CD4-positive, alpha-beta T cell (primary cell): ENCODE measurements at regions not wholly inside any gene's neighbourhood (a gene's known extent, or its start where the extent isn't known, plus 50 kb on each side); places are given as distances from the start of the nearest gene placed in this dataset.

Experiments used
- ATAC-seq: fragments of 200-7000 bp; cut with Tn5 transposase; one replicate; pipeline ENCODE4 v1.10.0; 2022; ENCODE audit warnings: mild to moderate bottlenecking; ENCODE audit not compliant: poor library complexity
- CTCF ChIA-PET: fragments of 350-600 bp; sonication (Branson Sonifier 250); formaldehyde crosslinking; loops from one replicate; lab custom pipeline; 2021; ENCODE audit warnings: antibody characterized with exemption, inconsistent platforms; lab: Charles Lee
- POLR2A ChIA-PET: fragments of 350-600 bp; sonication (Branson Sonifier 250); formaldehyde crosslinking; loops from one replicate; lab custom pipeline; 2021; ENCODE audit warnings: antibody characterized with exemption, inconsistent platforms; lab: Charles Lee
- DNase-seq, 14 experiments: peaks; one replicate each; pipeline ENCODE4 v3.0.0-alpha.2; 2013 to 2020; ENCODE audit warnings: mixed read lengths in 2 of 14
- H3K27ac ChIP-seq, 2 donors: one replicate each; pipeline versions ENCODE4 v1.5.1 to v1.7.0; 2013; ENCODE audit warnings: low read length in 2 of 2, low read depth in 1 of 2, mild to moderate bottlenecking in 1 of 2
- H3K27me3 ChIP-seq, 2 experiments: 1 replicate in 1 of 2; 2 replicates in 1 of 2; pipeline versions ENCODE4 v1.6.1 to v1.7.0; 2013; ENCODE audit warnings: low read length in 2 of 2, control low read depth in 1 of 2, mild to moderate bottlenecking in 1 of 2, moderate library complexity in 1 of 2; ENCODE audit not compliant: insufficient read depth in 2 of 2, control insufficient read depth in 1 of 2
- H3K36me3 ChIP-seq: one replicate; pipeline ENCODE4 v1.6.1; 2013; ENCODE audit warnings: low read length, control low read depth; ENCODE audit not compliant: insufficient read depth
- H3K4me1 ChIP-seq: one replicate; pipeline ENCODE4 v1.6.1; 2013; ENCODE audit warnings: low read length, control low read depth; ENCODE audit not compliant: insufficient read depth
- H3K4me3 ChIP-seq: one replicate; pipeline ENCODE4 v1.5.1; 2013; ENCODE audit warnings: mild to moderate bottlenecking, low read length, moderate library complexity
- H3K9me3 ChIP-seq, 2 experiments: 1 replicate in 1 of 2; 2 replicates in 1 of 2; pipeline versions ENCODE4 v1.6.1 to v1.7.0; 2013; ENCODE audit warnings: low read length in 2 of 2, mild to moderate bottlenecking in 2 of 2, control low read depth in 1 of 2, moderate library complexity in 1 of 2; ENCODE audit not compliant: control insufficient read depth in 1 of 2, insufficient read depth in 1 of 2
- H3K27ac Mint-ChIP-seq: one replicate; pipeline ENCODE4 v1.8.0; 2020; ENCODE audit warnings: mixed read lengths
- H3K27me3 Mint-ChIP-seq: one replicate; pipeline ENCODE4 v1.8.0; 2021; ENCODE audit warnings: mixed read lengths
- H3K36me3 Mint-ChIP-seq: one replicate; pipeline ENCODE4 v1.8.0; 2021; ENCODE audit warnings: low read depth, mixed read lengths
- H3K4me1 Mint-ChIP-seq: one replicate; pipeline ENCODE4 v1.8.0; 2021; ENCODE audit warnings: low read depth, mixed read lengths
- H3K4me3 Mint-ChIP-seq: one replicate; pipeline ENCODE4 v1.8.0; 2020; ENCODE audit warnings: mild to moderate bottlenecking, mixed read lengths
- H3K9me3 Mint-ChIP-seq: one replicate; pipeline ENCODE4 v1.8.0; 2020; ENCODE audit warnings: mixed read lengths
- CTCF ChIP-seq: fragments of 200-600 bp; IDR thresholded peaks from one replicate; pipeline ENCODE4 v1.8.0; 2022; ENCODE audit warnings: antibody characterized with exemption, mild to moderate bottlenecking
- intact Hi-C, 2 experiments: fragments of 100-400 bp; cut with DNase I in 1 of 2; cut with micrococcal nuclease in 1 of 2; formaldehyde crosslinking; loops; one replicate each; pipeline versions ENCODE4 v1.15.1 to v1.9.0; 2023 to 2025; cut with DNase I, micrococcal nuclease

GRCh38 chr9:87083986-87084385 lies 136.7 kb upstream of the GAS1 start:
- Histone ChIP-seq H3K36me3 (no peaks in the 10 kb centered on the region), H3K9me3 (peaks cover 0 to 18% of the 10 kb centered on the region in 2 experiments), H3K27ac (no peak overlapping the region), H3K4me3 (no peak overlapping the region), H3K4me1 (no peaks in the 10 kb centered on the region), H3K27me3 (no peaks in the 10 kb centered on the region)
- ATAC-seq: no peak
- TF ChIP-seq CTCF: no peak
- Mint-ChIP-seq H3K27me3 (no peaks in the 10 kb centered on the region), H3K4me3 (no peak overlapping the region), H3K36me3 (no peaks in the 10 kb centered on the region), H3K27ac (no peak overlapping the region), H3K4me1 (no peaks in the 10 kb centered on the region), H3K9me3 (peaks cover 3% of the 10 kb centered on the region)
- intact Hi-C loops: no loop called here
- ChIA-PET CTCF (no interaction called here), POLR2A (no interaction called here)
- DNase-seq: no peak

GRCh38 chr9:87084407-87084806 lies 137.1 kb upstream of the GAS1 start:
- CTCF ChIA-PET: no interaction called here
- no peaks in the 10 kb centered on the region for H3K4me1 ChIP-seq

GRCh38 chr9:87085073-87085472 lies 137.8 kb upstream of the GAS1 start:
- H3K4me1 ChIP-seq: no peaks in the 10 kb centered on the region
- H3K4me3 ChIP-seq: no peak overlapping the region
- Mint-ChIP-seq H3K36me3 (no peaks in the 10 kb centered on the region), H3K4me3 (no peak overlapping the region), H3K27me3 (no peaks in the 10 kb centered on the region), H3K9me3 (no peaks in the 10 kb centered on the region), H3K27ac (no peak overlapping the region), H3K4me1 (no peaks in the 10 kb centered on the region)
- POLR2A ChIA-PET: no interaction called here
- ATAC-seq: no peak
- H3K27ac ChIP-seq: no peak overlapping the region
- CTCF ChIA-PET: no interaction called here
- intact Hi-C loops: no loop called here
- no peak for DNase-seq
- H3K27me3 ChIP-seq: no peaks in the 10 kb centered on the region
- no peaks in the 10 kb centered on the region for H3K36me3 ChIP-seq
- no peak for TF ChIP-seq CTCF
- H3K9me3 ChIP-seq: peaks cover 0 to 18% of the 10 kb centered on the region in 2 experiments

More at GRCh38 chr9:87084407-87084806, 137.1 kb upstream of the GAS1 start:
- intact Hi-C loops: no loop called here
- Mint-ChIP-seq H3K9me3 (peaks cover 2% of the 10 kb centered on the region), H3K27ac (no peak overlapping the region), H3K36me3 (no peaks in the 10 kb centered on the region), H3K4me1 (no peaks in the 10 kb centered on the region), H3K27me3 (no peaks in the 10 kb centered on the region), H3K4me3 (no peak overlapping the region)
- Histone ChIP-seq H3K27me3 (no peaks in the 10 kb centered on the region), H3K36me3 (no peaks in the 10 kb centered on the region), H3K9me3 (peaks cover 0 to 18% of the 10 kb centered on the region in 2 experiments), H3K4me3 (no peak overlapping the region), H3K27ac (no peak overlapping the region)
- ATAC-seq: no peak
- no peak for TF ChIP-seq CTCF
- POLR2A ChIA-PET: no interaction called here
- DNase-seq: no peak
